HG03060 (cell line): ENCODE measurements at regions not wholly inside any gene's neighbourhood (a gene's known extent, or its start where the extent isn't known, plus 50 kb on each side); places are given as distances from the start of the nearest gene placed in this dataset.
"Not testable (repeated sequence)": the region's sequence is repeated elsewhere in the genome, so short reads cannot be mapped to it uniquely, and the experiment has no call there.

Experiments used
- ATAC-seq: cut with Tn5 transposase; IDR thresholded peaks from one replicate; pipeline ENCODE4 v1.9.1; 2021; ENCODE audit warnings: low read depth, moderate number of reproducible peaks; ENCODE audit not compliant: unreplicated experiment

GRCh38 chrX:46367491-46367890 is 177.7 kb downstream of the ZNF674 start:
- ATAC-seq = no peak

GRCh38 chrX:46366381-46367207 is 178.6 kb downstream of the ZNF674 start:
- ATAC-seq = no peak

- ATAC-seq = no peak
Measured at GRCh38 chrX:46354481-46354880, 190.7 kb downstream of the ZNF674 start.

DNA sequence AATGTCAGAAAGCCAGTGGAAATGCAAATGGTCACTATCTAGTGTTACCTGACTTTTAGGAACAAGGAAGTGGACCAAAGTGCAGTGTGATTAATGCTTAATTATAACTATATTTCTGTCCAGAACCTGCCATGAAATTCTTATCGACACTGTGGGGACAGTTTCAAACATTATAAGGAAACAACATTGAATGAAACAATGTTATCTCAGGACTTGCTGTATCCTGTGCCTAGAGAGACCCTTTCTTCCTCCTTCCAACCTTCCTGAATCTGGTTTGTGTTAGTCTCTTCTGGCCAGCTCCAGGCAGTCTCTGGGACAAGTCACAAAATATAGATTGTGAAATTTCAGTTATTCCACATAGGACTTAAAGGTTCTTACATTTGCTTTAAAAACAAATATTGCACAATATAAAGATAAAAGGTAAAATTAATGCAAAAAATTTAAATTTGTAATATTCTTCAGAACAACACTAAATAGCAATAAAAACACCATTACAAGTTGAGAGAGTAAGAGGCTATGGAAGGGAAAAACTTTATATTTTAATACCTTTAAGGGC is 203.4 kb downstream of the ZNF674 start:
- ATAC-seq = no peak

GRCh38 chrX:46340696-46341095 is 204.5 kb downstream of the ZNF674 start:
- ATAC-seq = no peak

DNA sequence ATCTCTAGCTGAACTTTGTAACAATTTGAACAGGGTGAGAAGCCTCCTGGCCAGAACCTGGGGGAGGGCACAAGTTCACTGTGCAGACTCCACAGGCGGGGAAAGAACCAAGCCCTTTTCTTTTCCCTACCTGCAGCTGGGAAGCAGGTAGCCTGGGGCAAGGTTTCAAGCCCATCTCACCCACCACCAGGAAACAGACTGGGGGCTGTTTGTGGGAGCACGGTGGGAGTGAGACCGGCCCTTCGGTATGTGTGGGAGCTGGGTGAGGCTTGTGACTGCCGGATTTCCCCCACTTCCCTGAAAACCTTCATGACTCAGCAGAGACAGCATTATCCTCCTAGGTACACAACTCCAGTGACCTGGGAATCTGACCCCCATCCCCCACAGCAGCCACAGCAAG is 211.7 kb downstream of the ZNF674 start:
- ATAC-seq = no peak

- no peak for ATAC-seq
Measured at GRCh38 chrX:46330981-46331380, 214.2 kb downstream of the ZNF674 start.

DNA sequence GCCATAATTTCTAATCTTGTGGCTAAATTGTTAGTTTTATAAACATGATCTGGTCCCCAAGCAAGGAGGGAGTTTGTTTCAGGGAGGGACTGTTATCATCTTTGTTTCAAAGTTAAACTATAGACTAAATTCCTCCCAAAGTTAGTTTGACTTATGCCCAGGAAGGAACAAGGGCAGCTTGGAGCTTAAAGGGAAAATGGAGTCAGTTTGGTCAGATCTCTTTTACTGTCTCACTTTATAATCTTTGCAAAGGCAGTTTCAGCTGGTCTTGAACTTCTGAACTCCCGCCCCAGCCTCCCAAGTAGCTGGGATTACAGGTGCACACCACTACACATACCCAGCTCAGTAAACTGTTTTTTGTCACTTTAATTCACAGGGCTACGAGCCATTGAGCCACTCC is 214.7 kb downstream of the ZNF674 start:
- ATAC-seq = no peak

GRCh38 chrX:46328133-46328532 is 217.1 kb downstream of the ZNF674 start:
- no peak for ATAC-seq

DNA sequence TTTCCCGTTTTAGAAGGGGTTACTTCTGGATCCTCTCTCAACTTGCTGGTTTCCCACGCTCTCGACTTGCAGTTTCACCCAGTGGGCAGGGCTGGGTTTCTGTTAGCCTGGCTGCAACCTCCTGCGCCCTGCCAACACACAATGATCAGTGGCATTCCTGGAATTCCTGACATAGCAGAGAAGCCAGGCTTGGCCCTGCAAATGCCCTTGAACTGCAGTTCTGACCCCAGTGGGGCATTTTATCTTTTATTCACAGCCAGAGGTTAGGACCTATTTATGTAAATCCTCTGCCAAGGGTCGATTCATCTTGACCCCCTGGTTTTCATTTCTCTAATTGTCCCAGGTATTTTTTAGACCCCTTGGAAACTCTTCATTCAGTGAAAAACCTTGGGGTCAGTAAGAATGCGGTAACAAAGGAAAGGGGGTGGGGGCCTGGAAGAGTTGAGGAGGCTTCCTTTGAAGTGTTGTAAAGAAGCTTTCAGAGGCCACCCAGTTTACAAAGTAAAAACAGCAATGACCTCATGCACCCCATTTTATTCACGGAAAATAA is 217.6 kb downstream of the ZNF674 start:
- ATAC-seq = no peak

- no peak for ATAC-seq
Measured at GRCh38 chrX:46326161-46326560, 219.1 kb downstream of the ZNF674 start.

GRCh38 chrX:46325312-46325877 is 219.8 kb downstream of the ZNF674 start:
- ATAC-seq = no peak

DNA sequence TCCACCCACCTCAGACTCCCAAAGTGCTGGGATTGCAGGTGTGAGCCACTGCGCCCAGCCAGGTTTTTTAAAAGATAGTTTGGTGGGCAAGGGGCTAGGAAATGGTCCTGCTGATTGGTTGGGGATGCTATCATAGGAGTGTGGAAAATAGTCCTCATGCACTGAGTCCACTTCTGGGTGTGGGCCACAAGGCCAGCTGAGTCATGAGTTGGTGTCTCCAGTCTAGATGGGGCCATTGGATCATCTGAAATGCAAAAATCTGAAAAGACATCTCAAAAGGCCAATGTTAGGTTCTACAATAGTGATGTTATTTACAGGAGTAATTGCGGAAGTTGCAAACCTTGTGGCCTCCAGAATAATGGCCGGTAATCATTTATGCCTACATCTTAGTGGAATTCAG is 221.1 kb downstream of the ZNF674 start:
- ATAC-seq = no peak

- not testable (repeated sequence) for ATAC-seq
Measured at GRCh38 chrX:46322929-46323328, 222.3 kb downstream of the ZNF674 start.

DNA sequence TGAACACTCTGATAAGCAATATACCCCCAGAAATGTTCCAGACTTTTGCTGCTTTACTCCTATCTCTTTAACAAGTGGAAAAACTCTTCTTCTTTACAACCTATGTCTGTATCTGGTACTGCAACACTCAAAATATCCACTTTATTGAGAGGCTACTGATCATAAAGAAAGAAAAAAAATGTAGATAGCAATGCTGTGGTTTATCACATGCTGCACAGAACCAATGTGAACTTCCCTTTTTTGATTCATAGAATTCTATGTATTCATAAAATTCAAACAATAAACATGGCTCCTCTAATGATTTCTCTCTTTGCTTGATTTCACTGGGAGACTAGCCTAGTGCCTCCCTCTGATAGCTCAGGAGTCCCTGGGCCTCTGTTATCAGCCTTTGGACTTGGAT is 223.5 kb downstream of the ZNF674 start:
- no peak for ATAC-seq

DNA sequence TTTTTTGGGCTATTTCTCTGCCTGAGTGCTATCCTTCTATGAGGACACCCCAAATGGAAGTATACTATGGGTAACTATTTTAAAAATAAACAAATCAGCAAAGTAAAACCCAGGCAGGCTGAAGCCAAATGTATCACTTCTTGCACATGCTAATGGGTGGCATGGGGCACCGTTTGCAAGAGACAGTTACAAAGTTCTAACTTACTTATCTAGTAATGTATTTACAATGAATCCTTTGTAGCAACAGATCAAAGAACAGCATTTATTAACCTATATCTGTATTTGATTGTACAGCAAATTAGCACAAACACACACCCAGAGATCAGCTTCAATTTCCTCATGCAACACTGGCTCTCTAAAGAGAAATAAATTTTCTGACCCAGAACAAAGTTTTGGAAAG is 225.5 kb downstream of the ZNF674 start:
- no peak for ATAC-seq

- ATAC-seq = no peak
Measured at GRCh38 chrX:46318551-46318950, 226.7 kb downstream of the ZNF674 start.

- ATAC-seq = no peak
Measured at GRCh38 chrX:46317163-46317562, 228.1 kb downstream of the ZNF674 start.

GRCh38 chrX:46311581-46312120 is 233.6 kb downstream of the ZNF674 start:
- no peak for ATAC-seq

GRCh38 chrX:46310815-46311497 is 234.3 kb downstream of the ZNF674 start:
- ATAC-seq = no peak

- ATAC-seq = no peak
Measured at GRCh38 chrX:46308110-46308509, 237.1 kb downstream of the ZNF674 start.
